Sigmoid colon (tissue), 4 donors: ENCODE measurements at regions not wholly inside any gene's neighbourhood (a gene's known extent, or its start where the extent isn't known, plus 50 kb on each side); places are given as distances from the start of the nearest gene placed in this dataset.

Source experiments
- CTCF ChIP-seq, 4 experiments: fragments of 450-650 bp in 3 of 4; fragments of 200-600 bp in 1 of 4; IDR thresholded peaks; one replicate each; pipeline ENCODE4 v1.5.1; 2016 to 2019; ENCODE audit warnings: antibody characterized with exemption in 4 of 4, mild to moderate bottlenecking in 3 of 4, moderate library complexity in 2 of 4
- POLR2A ChIP-seq, 2 donors: fragments of 450-650 bp; IDR thresholded peaks; one replicate each; pipeline ENCODE4 v1.6.1; 2016; ENCODE audit warnings: antibody characterized with exemption in 2 of 2, mild to moderate bottlenecking in 2 of 2, moderate library complexity in 2 of 2
- POLR2AphosphoS5 ChIP-seq, 4 donors: sonication (generic); formaldehyde crosslinking; IDR thresholded peaks; one replicate each; pipeline ENCODE4 v1.6.1; 2017; ENCODE audit warnings: antibody characterized with exemption in 4 of 4

GRCh38 chr9:85872463-85872862 lies 68.5 kb upstream of the NAA35 start:
- TF ChIP-seq CTCF (IDR thresholded peaks at IDR 0.05) (no peak), POLR2A (IDR thresholded peaks at IDR 0.05) (no peak), POLR2AphosphoS5 (IDR thresholded peaks at IDR 0.05) (no peak)
